ENCODE measurements at regions not wholly inside any gene's neighbourhood (a gene's known extent, or its start where the extent isn't known, plus 50 kb on each side); places are given as distances from the start of the nearest gene placed in this dataset.

DNA sequence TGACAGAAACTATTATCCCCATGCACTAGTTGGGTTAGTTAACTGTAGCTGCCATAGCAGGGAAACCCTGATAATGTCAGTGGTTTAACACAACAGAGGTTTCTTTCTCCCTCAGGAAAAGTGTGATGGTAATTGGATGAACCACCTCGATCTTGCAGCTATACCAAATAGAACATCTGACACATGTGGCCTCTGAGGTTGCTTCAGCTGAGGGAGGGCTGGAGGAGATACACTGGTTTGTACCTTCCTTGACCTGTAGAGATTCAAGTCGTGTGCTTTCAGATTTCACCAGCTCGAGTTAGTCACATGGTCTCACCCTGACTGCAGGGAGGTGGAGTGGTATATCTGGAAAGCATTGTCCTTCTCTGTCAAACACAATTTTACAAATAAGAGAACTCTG lies 147.2 kb upstream of the SFRP2 start:
- Mint-ChIP-seq H3K9me3 (ENCODE audit: unreplicated experiment) (no peaks in the 10 kb centered on the region), H3K4me1 (ENCODE audit: unreplicated experiment) (peaks cover 3% of the 10 kb centered on the region), H3K27ac (ENCODE audit: unreplicated experiment) (no peak overlapping the region), H3K36me3 (ENCODE audit: low read depth, unreplicated experiment) (no peaks in the 10 kb centered on the region), H3K27me3 (ENCODE audit: unreplicated experiment) (no peaks in the 10 kb centered on the region), H3K4me3 (ENCODE audit: unreplicated experiment) (no peak overlapping the region)
- TF ChIP-seq CTCF (IDR thresholded peaks at IDR 0.05; ENCODE audit: unreplicated experiment), result no peak
- no peak for DNase-seq (ENCODE audit: low spot score)

GRCh38 chr4:153934688-153935017 lies 145.8 kb upstream of the SFRP2 start:
- TF ChIP-seq CTCF (IDR thresholded peaks at IDR 0.05; ENCODE audit: unreplicated experiment), result no peak
- no peak overlapping the region for H3K27ac Mint-ChIP-seq (ENCODE audit: unreplicated experiment)
- H3K9me3 Mint-ChIP-seq (ENCODE audit: unreplicated experiment), result no peaks in the 10 kb centered on the region
- H3K27me3 Mint-ChIP-seq (ENCODE audit: unreplicated experiment), result no peaks in the 10 kb centered on the region
- DNase-seq (ENCODE audit: low spot score), result no peak
- no peaks in the 10 kb centered on the region for H3K36me3 Mint-ChIP-seq (ENCODE audit: low read depth, unreplicated experiment)
- H3K4me3 Mint-ChIP-seq (ENCODE audit: unreplicated experiment), result no peak overlapping the region
- peaks cover 3% of the 10 kb centered on the region for H3K4me1 Mint-ChIP-seq (ENCODE audit: unreplicated experiment)

GRCh38 chr4:153933915-153934687 lies 145.2 kb upstream of the SFRP2 start:
- peaks cover 3% of the 10 kb centered on the region for H3K4me1 Mint-ChIP-seq (ENCODE audit: unreplicated experiment)
- no peaks in the 10 kb centered on the region for H3K27me3 Mint-ChIP-seq (ENCODE audit: unreplicated experiment)
- H3K9me3 Mint-ChIP-seq (ENCODE audit: unreplicated experiment), result no peaks in the 10 kb centered on the region
- DNase-seq (ENCODE audit: low spot score), result no peak
- no peaks in the 10 kb centered on the region for H3K36me3 Mint-ChIP-seq (ENCODE audit: low read depth, unreplicated experiment)
- no peak overlapping the region for H3K4me3 Mint-ChIP-seq (ENCODE audit: unreplicated experiment)
- H3K27ac Mint-ChIP-seq (ENCODE audit: unreplicated experiment), result no peak overlapping the region
- no peak for TF ChIP-seq CTCF (IDR thresholded peaks at IDR 0.05; ENCODE audit: unreplicated experiment)

DNA sequence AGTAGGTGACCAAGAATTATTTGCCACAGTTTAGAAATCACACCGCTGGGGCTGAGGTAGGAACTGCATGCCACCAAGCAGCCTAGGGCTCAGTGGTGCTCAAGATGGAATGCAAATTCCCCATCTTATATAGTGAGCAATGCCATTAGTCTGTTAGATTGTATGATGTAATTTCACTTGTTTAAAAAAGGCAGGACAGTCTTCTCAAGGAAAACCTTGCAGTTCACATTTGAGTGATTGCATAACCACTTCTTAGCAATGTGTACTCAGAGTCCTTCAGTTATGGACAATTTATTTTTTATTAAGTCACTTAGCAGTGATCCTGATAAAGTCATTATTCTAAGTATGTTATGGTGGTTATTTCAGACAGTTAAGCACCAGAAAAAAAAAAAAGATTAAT lies 142.9 kb upstream of the SFRP2 start:
- H3K4me3 Mint-ChIP-seq (ENCODE audit: unreplicated experiment), result no peak overlapping the region
- peaks cover 3% of the 10 kb centered on the region for H3K4me1 Mint-ChIP-seq (ENCODE audit: unreplicated experiment)
- no peak for DNase-seq (ENCODE audit: low spot score)
- no peaks in the 10 kb centered on the region for H3K9me3 Mint-ChIP-seq (ENCODE audit: unreplicated experiment)
- H3K27me3 Mint-ChIP-seq (ENCODE audit: unreplicated experiment), result no peaks in the 10 kb centered on the region
- H3K36me3 Mint-ChIP-seq (ENCODE audit: low read depth, unreplicated experiment), result no peaks in the 10 kb centered on the region
- H3K27ac Mint-ChIP-seq (ENCODE audit: unreplicated experiment), result no peak overlapping the region
- no peak for TF ChIP-seq CTCF (IDR thresholded peaks at IDR 0.05; ENCODE audit: unreplicated experiment)

DNA sequence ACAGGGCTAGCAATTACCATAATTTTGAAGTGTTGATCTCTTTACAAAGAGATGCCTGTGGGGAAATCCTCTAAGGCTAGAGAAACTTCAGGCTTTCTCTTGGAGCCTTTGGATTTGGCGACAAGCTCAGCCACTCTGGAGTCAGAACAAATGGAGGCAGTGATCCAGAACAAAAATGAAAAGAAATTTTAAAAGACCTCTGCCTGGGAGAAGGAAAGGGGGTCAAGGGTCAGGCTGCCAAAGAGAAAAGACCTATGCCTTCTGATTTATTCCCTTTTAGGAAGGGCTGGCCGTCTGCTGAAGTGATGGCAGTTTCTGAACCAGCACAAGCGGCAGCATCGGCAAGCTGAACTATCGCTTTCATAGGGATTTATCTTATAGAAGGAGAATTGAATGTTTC lies 140.8 kb upstream of the SFRP2 start:
- H3K4me1 Mint-ChIP-seq (ENCODE audit: unreplicated experiment), result peaks cover 3% of the 10 kb centered on the region
- no peaks in the 10 kb centered on the region for H3K36me3 Mint-ChIP-seq (ENCODE audit: low read depth, unreplicated experiment)
- H3K4me3 Mint-ChIP-seq (ENCODE audit: unreplicated experiment), result no peak overlapping the region
- H3K27ac Mint-ChIP-seq (ENCODE audit: unreplicated experiment), result no peak overlapping the region
- no peak for TF ChIP-seq CTCF (IDR thresholded peaks at IDR 0.05; ENCODE audit: unreplicated experiment)
- H3K27me3 Mint-ChIP-seq (ENCODE audit: unreplicated experiment), result no peaks in the 10 kb centered on the region
- H3K9me3 Mint-ChIP-seq (ENCODE audit: unreplicated experiment), result no peaks in the 10 kb centered on the region
- no peak for DNase-seq (ENCODE audit: low spot score)
